CD4-positive, alpha-beta T cell treated with Interleukin-15 for 4 hours (primary cell): ENCODE measurements at regions not wholly inside any gene's neighbourhood (a gene's known extent, or its start where the extent isn't known, plus 50 kb on each side); places are given as distances from the start of the nearest gene placed in this dataset.
A peak's percentile ranks its signal among the peaks of the same experiment; 100 is the strongest.

Experiments used
- DNase-seq: peaks from one replicate; pipeline ENCODE4 v3.0.0-alpha.2; 2020; ENCODE audit warnings: low spot score

- DNase-seq, result no peak
Measured at GRCh38 chr18:67290421-67290820, 226.1 kb downstream of the DSEL start.

- no peak for DNase-seq
Measured at GRCh38 chr18:67285583-67285982, 230.9 kb downstream of the DSEL start.

- DNase-seq, result no peak
Measured at GRCh38 chr18:67282796-67283195, 233.7 kb downstream of the DSEL start.

GRCh38 chr18:67281746-67282145, 234.8 kb downstream of the DSEL start:
- DNase-seq, result no peak

GRCh38 chr18:67280486-67281242, 235.9 kb downstream of the DSEL start:
- no peak for DNase-seq

- DNase-seq, result no peak
Measured at GRCh38 chr18:67279988-67280387, 236.5 kb downstream of the DSEL start.

GRCh38 chr18:67278984-67279383, 237.5 kb downstream of the DSEL start:
- no peak for DNase-seq

- no peak for DNase-seq
Measured at GRCh38 chr18:67276638-67277037, 239.9 kb downstream of the DSEL start.

- DNase-seq, result no peak
Measured at GRCh38 chr18:67273288-67273687, 243.2 kb downstream of the DSEL start.

- DNase-seq, result no peak
Measured at GRCh38 chr18:67269206-67269605, 247.3 kb downstream of the DSEL start.

- no peak for DNase-seq
Measured at GRCh38 chr18:67268530-67268929, 248.0 kb downstream of the DSEL start.

GRCh38 chr18:67266246-67267237, 250.0 kb downstream of the DSEL start:
- no peak for DNase-seq

GRCh38 chr18:67265464-67266245, 250.9 kb downstream of the DSEL start:
- DNase-seq, result peak; percentile 14

GRCh38 chr18:67261931-67262552, 254.5 kb downstream of the DSEL start:
- DNase-seq, result no peak

- no peak for DNase-seq
Measured at GRCh38 chr18:67260841-67261240, 255.7 kb downstream of the DSEL start.

- DNase-seq, result no peak
Measured at GRCh38 chr18:67250776-67251424, 265.6 kb downstream of the DSEL start.

GRCh38 chr18:67243799-67244587, 272.5 kb downstream of the DSEL start:
- DNase-seq, result no peak

- no peak for DNase-seq
Measured at GRCh38 chr18:67242001-67242400, 274.5 kb downstream of the DSEL start.

GRCh38 chr18:67241299-67241698, 275.2 kb downstream of the DSEL start:
- DNase-seq, result no peak

- no peak for DNase-seq
Measured at GRCh38 chr18:67239826-67240225, 276.7 kb downstream of the DSEL start.
